ENCODE measurements at regions not wholly inside any gene's neighbourhood (a gene's known extent, or its start where the extent isn't known, plus 50 kb on each side); places are given as distances from the start of the nearest gene placed in this dataset.
A peak's percentile ranks its signal among the peaks of the same experiment; 100 is the strongest.

GRCh38 chr5:147154809-147155208 is 80.0 kb upstream of the STK32A start:
- TF ChIP-seq CTCF (IDR thresholded peaks at IDR 0.05; ENCODE audit: insufficient read depth, low read length) = no peak
- DNase-seq (ENCODE audit: low read depth) = no peak
- H3K4me3 ChIP-seq (ENCODE audit: low read depth, low read length) = no peak overlapping the region

- no peak for TF ChIP-seq CTCF (IDR thresholded peaks at IDR 0.05; ENCODE audit: insufficient read depth, low read length)
- H3K4me3 ChIP-seq (ENCODE audit: low read depth, low read length) = no peak overlapping the region
- DNase-seq (ENCODE audit: low read depth) = no peak
These were observed 78.8 kb upstream of the STK32A start for GRCh38 chr5:147156012-147156411.

GRCh38 chr5:147160902-147161700 is 73.7 kb upstream of the STK32A start:
- no peak overlapping the region for H3K4me3 ChIP-seq (ENCODE audit: low read depth, low read length)
- TF ChIP-seq CTCF (IDR thresholded peaks at IDR 0.05; ENCODE audit: insufficient read depth, low read length) = no peak
- peak; percentile 30 for DNase-seq (ENCODE audit: low read depth)

GRCh38 chr5:147162740-147163139 is 72.1 kb upstream of the STK32A start:
- DNase-seq (ENCODE audit: low read depth) = no peak
- TF ChIP-seq CTCF (IDR thresholded peaks at IDR 0.05; ENCODE audit: insufficient read depth, low read length) = no peak
- no peak overlapping the region for H3K4me3 ChIP-seq (ENCODE audit: low read depth, low read length)

- TF ChIP-seq CTCF (IDR thresholded peaks at IDR 0.05; ENCODE audit: insufficient read depth, low read length) = no peak
- no peak overlapping the region for H3K4me3 ChIP-seq (ENCODE audit: low read depth, low read length)
These were observed 67.3 kb upstream of the STK32A start for GRCh38 chr5:147167529-147167928.

GRCh38 chr5:147168578-147169327 is 66.1 kb upstream of the STK32A start:
- DNase-seq (ENCODE audit: low read depth) = peak; percentile 52
- no peak for TF ChIP-seq CTCF (IDR thresholded peaks at IDR 0.05; ENCODE audit: insufficient read depth, low read length)
- no peak overlapping the region for H3K4me3 ChIP-seq (ENCODE audit: low read depth, low read length)

More at GRCh38 chr5:147167529-147167928, 67.3 kb upstream of the STK32A start:
- no peak for DNase-seq (ENCODE audit: low read depth)
